GM23338 (cell line): ENCODE measurements at regions not wholly inside any gene's neighbourhood (a gene's known extent, or its start where the extent isn't known, plus 50 kb on each side); places are given as distances from the start of the nearest gene placed in this dataset.

Experiments used
- ATAC-seq: fragments of 200-7000 bp; cut with Tn5 transposase; 3 replicates; pipeline ENCODE4 v1.9.1; 2020
- DNase-seq: peaks from one replicate; pipeline ENCODE4 v3.0.0-alpha.2; 2015; ENCODE audit warnings: low spot score
- H2AFZ ChIP-seq: fragments of 200-600 bp; sonication (generic); 2 replicates; pipeline ENCODE4 v1.8.0; 2016; ENCODE audit warnings: antibody characterized with exemption, mild to moderate bottlenecking, moderate library complexity
- H3F3A ChIP-seq: fragments of 200-600 bp; sonication (generic); replicated peaks from 2 replicates; pipeline ENCODE4 v1.8.0; 2017; ENCODE audit warnings: antibody characterized with exemption, mixed run types, low read depth
- H3K27ac ChIP-seq: fragments of 200-600 bp; sonication (generic); 2 replicates; pipeline ENCODE4 v1.6.1; 2016; ENCODE audit warnings: low read depth
- H3K27me3 ChIP-seq: fragments of 200-600 bp; sonication (generic); 2 replicates; pipeline ENCODE4 v1.8.0; 2016; ENCODE audit warnings: mild to moderate bottlenecking, mixed run types, moderate library complexity; ENCODE audit not compliant: insufficient read depth
- H3K36me3 ChIP-seq: fragments of 200-600 bp; sonication (generic); 2 replicates; pipeline ENCODE4 v1.8.0; 2016; ENCODE audit warnings: mild to moderate bottlenecking; ENCODE audit not compliant: insufficient read depth
- H3K4me1 ChIP-seq: fragments of 200-600 bp; sonication (generic); 2 replicates; pipeline ENCODE4 v1.8.0; 2016; ENCODE audit warnings: mild to moderate bottlenecking, moderate library complexity; ENCODE audit not compliant: insufficient read depth
- H3K4me2 ChIP-seq: fragments of 200-600 bp; sonication (generic); 2 replicates; pipeline ENCODE4 v1.7.1; 2017; ENCODE audit warnings: mixed run types
- H3K4me3 ChIP-seq: fragments of 200-600 bp; sonication (generic); 2 replicates; pipeline ENCODE4 v1.6.1; 2016; ENCODE audit warnings: mixed run types
- H3K79me2 ChIP-seq: fragments of 200-600 bp; sonication (generic); replicated peaks from 2 replicates; pipeline ENCODE4 v1.8.0; 2017; ENCODE audit warnings: mild to moderate bottlenecking; ENCODE audit not compliant: insufficient read depth
- H3K9me2 ChIP-seq: fragments of 200-600 bp; sonication (generic); 2 replicates; pipeline ENCODE4 v1.8.0; 2017; ENCODE audit not compliant: insufficient read depth
- H4K20me1 ChIP-seq: fragments of 200-600 bp; sonication (generic); replicated peaks from 2 replicates; pipeline ENCODE4 v1.8.0; 2017; ENCODE audit warnings: mild to moderate bottlenecking; ENCODE audit not compliant: insufficient read depth
- H3K27ac Mint-ChIP-seq: 2 replicates; pipeline ENCODE4 v1.8.0; 2020; ENCODE audit warnings: inconsistent platforms, mild to moderate bottlenecking, moderate library complexity, mixed read lengths
- H3K27me3 Mint-ChIP-seq: 3 replicates; pipeline ENCODE4 v1.8.0; 2022; ENCODE audit warnings: low read depth, mild to moderate bottlenecking, moderate library complexity, mixed read lengths, inconsistent platforms; ENCODE audit not compliant: insufficient read depth, poor library complexity
- H3K36me3 Mint-ChIP-seq: 3 replicates; pipeline ENCODE4 v1.8.0; 2021; ENCODE audit warnings: low read depth, mild to moderate bottlenecking, inconsistent platforms, moderate library complexity, mixed read lengths
- H3K4me1 Mint-ChIP-seq: 3 replicates; pipeline ENCODE4 v1.8.0; 2020; ENCODE audit warnings: mild to moderate bottlenecking, inconsistent platforms, mixed read lengths
- H3K4me3 Mint-ChIP-seq: 3 replicates; pipeline ENCODE4 v1.8.0; 2021; ENCODE audit warnings: moderate library complexity, mild to moderate bottlenecking, inconsistent platforms, mixed read lengths
- H3K9me3 Mint-ChIP-seq: 3 replicates; pipeline ENCODE4 v1.8.0; 2020; ENCODE audit warnings: moderate library complexity, mild to moderate bottlenecking, inconsistent platforms, mixed read lengths
- CREB1 ChIP-seq: fragments of 250-450 bp; sonication (Bioruptor Pico); IDR thresholded peaks from 2 replicates; pipeline ENCODE4 v1.5.0; 2020; ENCODE audit warnings: low read depth, mild to moderate bottlenecking, moderate library complexity
- EZH2phosphoT487 ChIP-seq: fragments of 200-600 bp; sonication (generic); IDR thresholded peaks from one replicate; pipeline ENCODE4 v1.8.1; 2018; ENCODE audit warnings: antibody characterized with exemption; ENCODE audit not compliant: unreplicated experiment
- NANOG ChIP-seq: IDR thresholded peaks from 2 replicates; pipeline ENCODE4 v1.6.1; 2016; ENCODE audit warnings: antibody characterized with exemption, borderline replicate concordance
- POLR2AphosphoS5 ChIP-seq: IDR thresholded peaks from 2 replicates; pipeline ENCODE4 v1.6.1; 2016; ENCODE audit warnings: antibody characterized with exemption, low read depth
- ZNF331 ChIP-seq: fragments of 250-450 bp; sonication (Bioruptor Pico); IDR thresholded peaks from 2 replicates; pipeline ENCODE4 v1.5.0; 2020; ENCODE audit warnings: low read depth, mild to moderate bottlenecking, moderate library complexity
- TF ChIP-seq, protein P1 (sequence below): IDR thresholded peaks from 2 replicates; pipeline ENCODE4 v1.6.1; 2016; ENCODE audit warnings: antibody characterized with exemption
- TF ChIP-seq, protein P2 (sequence below): fragments of 250-450 bp; sonication (Bioruptor Pico); IDR thresholded peaks from 2 replicates; pipeline ENCODE4 v1.5.0; 2020; ENCODE audit warnings: mild to moderate bottlenecking, moderate library complexity

DNA sequence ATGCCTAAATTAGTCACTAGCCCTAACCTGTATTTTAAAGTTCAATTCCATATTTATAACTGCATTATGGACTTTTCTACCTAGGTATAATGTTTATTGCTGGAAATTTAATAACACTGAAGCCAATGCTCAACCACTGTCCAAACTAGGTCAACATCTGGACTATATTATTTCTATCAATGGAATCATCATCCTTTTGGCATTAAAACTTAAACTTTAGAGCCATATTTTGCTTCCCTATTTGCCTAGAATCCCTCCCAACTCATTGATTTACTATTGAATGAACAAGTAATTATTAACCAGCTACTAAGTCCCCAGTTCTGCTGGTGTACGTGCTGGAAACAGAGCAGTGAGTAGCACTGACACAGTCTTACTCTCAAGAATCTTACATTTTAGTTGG, 291.7 kb upstream of the SPTLC3 start:
- TF ChIP-seq CREB1 (CRISPR knock-in tag) (no peak), ZNF331 (CRISPR knock-in tag) (no peak), EZH2phosphoT487 (no peak), POLR2AphosphoS5 (no peak), NANOG (no peak)
- TF ChIP-seq, protein P1, sequence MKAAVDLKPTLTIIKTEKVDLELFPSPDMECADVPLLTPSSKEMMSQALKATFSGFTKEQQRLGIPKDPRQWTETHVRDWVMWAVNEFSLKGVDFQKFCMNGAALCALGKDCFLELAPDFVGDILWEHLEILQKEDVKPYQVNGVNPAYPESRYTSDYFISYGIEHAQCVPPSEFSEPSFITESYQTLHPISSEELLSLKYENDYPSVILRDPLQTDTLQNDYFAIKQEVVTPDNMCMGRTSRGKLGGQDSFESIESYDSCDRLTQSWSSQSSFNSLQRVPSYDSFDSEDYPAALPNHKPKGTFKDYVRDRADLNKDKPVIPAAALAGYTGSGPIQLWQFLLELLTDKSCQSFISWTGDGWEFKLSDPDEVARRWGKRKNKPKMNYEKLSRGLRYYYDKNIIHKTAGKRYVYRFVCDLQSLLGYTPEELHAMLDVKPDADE = no peak
- TF ChIP-seq, protein P2, sequence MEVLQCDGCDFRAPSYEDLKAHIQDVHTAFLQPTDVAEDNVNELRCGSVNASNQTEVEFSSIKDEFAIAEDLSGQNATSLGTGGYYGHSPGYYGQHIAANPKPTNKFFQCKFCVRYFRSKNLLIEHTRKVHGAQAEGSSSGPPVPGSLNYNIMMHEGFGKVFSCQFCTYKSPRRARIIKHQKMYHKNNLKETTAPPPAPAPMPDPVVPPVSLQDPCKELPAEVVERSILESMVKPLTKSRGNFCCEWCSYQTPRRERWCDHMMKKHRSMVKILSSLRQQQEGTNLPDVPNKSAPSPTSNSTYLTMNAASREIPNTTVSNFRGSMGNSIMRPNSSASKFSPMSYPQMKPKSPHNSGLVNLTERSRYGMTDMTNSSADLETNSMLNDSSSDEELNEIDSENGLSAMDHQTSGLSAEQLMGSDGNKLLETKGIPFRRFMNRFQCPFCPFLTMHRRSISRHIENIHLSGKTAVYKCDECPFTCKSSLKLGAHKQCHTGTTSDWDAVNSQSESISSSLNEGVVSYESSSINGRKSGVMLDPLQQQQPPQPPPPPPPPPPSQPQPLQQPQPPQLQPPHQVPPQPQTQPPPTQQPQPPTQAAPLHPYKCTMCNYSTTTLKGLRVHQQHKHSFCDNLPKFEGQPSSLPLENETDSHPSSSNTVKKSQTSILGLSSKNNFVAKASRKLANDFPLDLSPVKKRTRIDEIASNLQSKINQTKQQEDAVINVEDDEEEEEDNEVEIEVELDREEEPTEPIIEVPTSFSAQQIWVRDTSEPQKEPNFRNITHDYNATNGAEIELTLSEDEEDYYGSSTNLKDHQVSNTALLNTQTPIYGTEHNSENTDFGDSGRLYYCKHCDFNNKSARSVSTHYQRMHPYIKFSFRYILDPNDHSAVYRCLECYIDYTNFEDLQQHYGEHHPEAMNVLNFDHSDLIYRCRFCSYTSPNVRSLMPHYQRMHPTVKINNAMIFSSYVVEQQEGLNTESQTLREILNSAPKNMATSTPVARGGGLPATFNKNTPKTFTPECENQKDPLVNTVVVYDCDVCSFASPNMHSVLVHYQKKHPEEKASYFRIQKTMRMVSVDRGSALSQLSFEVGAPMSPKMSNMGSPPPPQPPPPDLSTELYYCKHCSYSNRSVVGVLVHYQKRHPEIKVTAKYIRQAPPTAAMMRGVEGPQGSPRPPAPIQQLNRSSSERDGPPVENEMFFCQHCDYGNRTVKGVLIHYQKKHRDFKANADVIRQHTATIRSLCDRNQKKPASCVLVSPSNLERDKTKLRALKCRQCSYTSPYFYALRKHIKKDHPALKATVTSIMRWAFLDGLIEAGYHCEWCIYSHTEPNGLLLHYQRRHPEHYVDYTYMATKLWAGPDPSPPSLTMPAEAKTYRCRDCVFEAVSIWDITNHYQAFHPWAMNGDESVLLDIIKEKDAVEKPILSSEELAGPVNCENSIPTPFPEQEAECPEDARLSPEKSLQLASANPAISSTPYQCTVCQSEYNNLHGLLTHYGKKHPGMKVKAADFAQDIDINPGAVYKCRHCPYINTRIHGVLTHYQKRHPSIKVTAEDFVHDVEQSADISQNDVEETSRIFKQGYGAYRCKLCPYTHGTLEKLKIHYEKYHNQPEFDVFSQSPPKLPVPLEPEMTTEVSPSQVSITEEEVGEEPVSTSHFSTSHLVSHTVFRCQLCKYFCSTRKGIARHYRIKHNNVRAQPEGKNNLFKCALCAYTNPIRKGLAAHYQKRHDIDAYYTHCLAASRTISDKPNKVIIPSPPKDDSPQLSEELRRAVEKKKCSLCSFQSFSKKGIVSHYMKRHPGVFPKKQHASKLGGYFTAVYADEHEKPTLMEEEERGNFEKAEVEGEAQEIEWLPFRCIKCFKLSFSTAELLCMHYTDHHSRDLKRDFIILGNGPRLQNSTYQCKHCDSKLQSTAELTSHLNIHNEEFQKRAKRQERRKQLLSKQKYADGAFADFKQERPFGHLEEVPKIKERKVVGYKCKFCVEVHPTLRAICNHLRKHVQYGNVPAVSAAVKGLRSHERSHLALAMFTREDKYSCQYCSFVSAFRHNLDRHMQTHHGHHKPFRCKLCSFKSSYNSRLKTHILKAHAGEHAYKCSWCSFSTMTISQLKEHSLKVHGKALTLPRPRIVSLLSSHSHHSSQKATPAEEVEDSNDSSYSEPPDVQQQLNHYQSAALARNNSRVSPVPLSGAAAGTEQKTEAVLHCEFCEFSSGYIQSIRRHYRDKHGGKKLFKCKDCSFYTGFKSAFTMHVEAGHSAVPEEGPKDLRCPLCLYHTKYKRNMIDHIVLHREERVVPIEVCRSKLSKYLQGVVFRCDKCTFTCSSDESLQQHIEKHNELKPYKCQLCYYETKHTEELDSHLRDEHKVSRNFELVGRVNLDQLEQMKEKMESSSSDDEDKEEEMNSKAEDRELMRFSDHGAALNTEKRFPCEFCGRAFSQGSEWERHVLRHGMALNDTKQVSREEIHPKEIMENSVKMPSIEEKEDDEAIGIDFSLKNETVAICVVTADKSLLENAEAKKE = no peak

More for the DNA sequence above, 291.7 kb upstream of the SPTLC3 start:
- H3K4me3 Mint-ChIP-seq = no peak overlapping the region
- Histone ChIP-seq H3K27me3 (no peaks in the 10 kb centered on the region), H4K20me1 (no peaks in the 10 kb centered on the region), H3K4me1 (peaks cover 5% of the 10 kb centered on the region; the same call in 1 of the 2 replicates), H3K9me2 (peaks cover 9% of the 10 kb centered on the region; the same call in 1 of the 2 replicates), H3K79me2 (no peaks in the 10 kb centered on the region), H3K27ac (no peak overlapping the region), H3K36me3 (no peaks in the 10 kb centered on the region), H2AFZ (no peak overlapping the region), H3K4me3 (no peak overlapping the region), H3F3A (no peaks in the 10 kb centered on the region), H3K4me2 (no peak overlapping the region)
- DNase-seq (no peak), ATAC-seq (no peak)
- no peak overlapping the region for H3K27ac Mint-ChIP-seq
- H3K36me3 Mint-ChIP-seq = peaks cover 2% of the 10 kb centered on the region; the same call in 1 of the 3 replicates
- H3K4me1 Mint-ChIP-seq = peaks cover 11% of the 10 kb centered on the region; the same call in 2 of the 3 replicates
- no peaks in the 10 kb centered on the region for H3K9me3 Mint-ChIP-seq
- peaks cover 4% of the 10 kb centered on the region for H3K27me3 Mint-ChIP-seq
